Fibroblast of skin of right biceps (primary cell): ENCODE measurements at regions not wholly inside any gene's neighbourhood (a gene's known extent, or its start where the extent isn't known, plus 50 kb on each side); places are given as distances from the start of the nearest gene placed in this dataset.
"Not testable (repeated sequence)": the region's sequence is repeated elsewhere in the genome, so short reads cannot be mapped to it uniquely, and the experiment has no call there.

Experiments
- DNase-seq: peaks from one replicate; pipeline ENCODE4 v3.0.0-alpha.2; 2013

DNA sequence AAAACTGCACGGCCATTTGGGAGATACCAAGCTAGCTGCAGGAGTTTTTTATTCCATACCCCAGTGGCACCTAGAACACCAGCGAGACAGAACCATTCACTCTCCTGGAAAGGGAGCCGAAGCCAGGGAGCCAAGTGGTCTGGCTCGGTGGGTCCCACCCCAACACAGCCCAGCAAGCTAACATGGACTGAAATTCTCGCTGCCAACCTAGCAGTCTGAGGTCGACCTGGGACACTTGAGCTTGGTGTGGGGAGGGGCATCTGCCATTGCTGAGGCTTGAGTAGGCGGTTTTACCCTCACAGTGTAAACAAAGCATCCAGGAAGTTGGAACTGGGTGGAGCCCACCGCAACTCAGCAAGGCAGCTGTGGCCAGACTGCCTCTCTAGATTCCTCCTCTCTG lies 108.9 kb upstream of the CHD1 start:
- no peak for DNase-seq

DNA sequence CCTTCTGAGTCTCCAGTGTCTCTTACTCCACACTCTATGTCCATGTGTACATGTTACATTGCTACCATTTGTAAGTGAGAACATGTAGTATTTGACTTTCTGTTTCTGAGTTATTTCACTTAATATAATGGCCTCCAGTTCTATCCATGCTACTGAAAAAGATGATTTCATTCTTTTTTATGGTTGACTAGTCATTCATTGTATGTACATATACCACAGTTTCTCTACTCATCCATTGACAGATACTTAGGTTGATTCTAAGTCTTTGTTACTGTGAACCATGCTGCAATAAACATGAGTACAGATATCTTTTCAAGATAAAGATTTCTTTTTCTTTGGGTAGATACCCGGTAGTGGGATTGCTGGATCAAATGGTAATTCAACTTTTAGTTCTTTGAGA lies 107.1 kb upstream of the CHD1 start:
- DNase-seq, result no peak

DNA sequence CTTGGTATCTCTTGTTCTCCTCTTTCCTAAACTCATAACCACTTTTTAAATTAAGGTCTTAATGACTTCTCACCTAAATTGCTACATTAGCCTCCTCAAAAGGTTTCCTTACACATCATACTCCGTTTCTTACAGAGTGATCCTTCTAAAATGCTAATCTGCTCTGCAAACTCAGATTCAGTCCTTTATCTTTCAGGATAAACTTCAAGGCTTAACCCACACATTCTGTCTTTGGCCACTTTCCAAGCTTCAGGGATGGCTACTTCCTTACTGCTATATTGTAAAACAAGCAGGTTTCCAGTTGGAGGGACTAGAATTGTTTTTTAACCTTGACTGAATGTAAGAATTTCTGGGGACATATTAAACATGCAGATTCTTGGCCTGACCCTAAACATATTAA lies 105.5 kb upstream of the CHD1 start:
- no peak for DNase-seq

DNA sequence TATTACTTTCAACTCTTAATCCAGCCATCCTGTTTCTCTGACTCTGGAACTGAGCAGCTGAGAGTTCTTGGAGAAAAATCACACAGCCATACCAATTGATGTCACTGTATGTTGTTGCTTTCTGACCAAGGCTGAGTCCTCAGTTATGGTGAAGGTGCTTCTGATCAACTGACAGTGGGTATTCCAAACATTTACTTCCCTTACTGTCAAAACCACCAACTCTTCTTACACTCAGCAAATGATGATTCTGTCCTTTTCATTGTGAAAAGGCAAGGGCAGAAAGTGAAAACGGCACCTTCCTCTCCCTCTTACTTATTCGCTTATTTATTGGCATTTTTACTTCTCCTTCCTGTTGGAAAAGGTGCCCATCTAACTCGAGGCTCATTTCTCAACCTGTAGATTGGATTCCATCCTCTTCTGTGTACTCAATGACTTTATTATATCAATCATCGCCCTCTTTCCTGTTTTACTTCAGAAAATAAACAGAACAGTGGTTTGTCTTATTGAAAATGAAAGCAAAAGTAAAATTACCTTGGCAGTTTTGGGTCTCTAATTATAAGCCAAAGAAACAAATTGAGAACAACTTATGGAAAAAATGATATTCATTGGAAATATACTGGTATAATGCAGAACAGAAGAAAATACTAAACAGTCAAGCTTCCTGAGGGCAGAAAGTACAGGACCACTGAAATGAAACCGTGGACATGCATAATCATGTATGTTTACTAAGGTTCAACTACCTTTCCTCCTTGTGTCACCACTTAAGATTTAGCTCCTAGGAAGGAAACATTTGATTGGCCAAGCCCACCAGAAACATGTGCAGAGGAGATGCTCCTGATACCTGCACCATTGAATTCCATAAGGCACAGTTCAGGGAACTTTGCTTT lies 104.5 kb upstream of the CHD1 start:
- no peak for DNase-seq

DNA sequence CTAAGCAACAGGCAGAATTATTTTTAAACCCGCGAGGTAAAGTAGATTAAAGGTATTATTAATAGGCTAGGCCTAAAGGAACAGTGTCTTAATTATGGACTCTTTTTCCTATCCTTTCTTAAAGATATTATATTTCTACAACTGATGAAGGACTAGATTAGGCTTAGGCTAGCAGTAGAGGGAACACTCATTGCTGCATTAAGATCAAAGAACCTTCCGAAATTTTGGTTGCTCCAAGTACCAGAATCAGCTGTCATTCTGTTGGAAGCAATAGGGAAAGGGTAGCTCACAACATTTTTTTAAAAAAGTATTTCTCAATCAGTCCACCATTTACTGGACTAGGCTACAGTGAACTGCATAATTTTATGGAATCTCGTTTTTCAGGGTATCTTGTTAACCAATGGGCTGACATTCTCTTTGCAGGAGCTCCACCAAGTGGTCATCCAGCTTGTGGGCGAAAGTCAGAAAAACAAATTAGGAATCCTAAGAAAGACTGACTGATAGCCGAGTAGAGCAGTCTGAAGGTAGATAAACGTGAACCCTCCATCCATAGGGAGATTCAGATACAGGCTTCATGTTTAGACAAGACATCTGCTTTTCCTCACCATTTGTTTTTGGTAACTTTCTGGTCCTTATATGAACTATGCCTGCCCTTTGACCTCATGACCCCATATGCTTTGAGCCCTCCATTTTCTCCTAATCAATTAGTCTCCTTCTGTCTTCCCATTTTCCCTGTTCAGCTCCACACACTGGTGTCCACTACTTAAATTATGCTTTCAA lies 103.6 kb upstream of the CHD1 start:
- DNase-seq, result peak; percentile 71

- no peak for DNase-seq
Measured at GRCh38 chr5:99030906-99031440, 102.2 kb upstream of the CHD1 start.

DNA sequence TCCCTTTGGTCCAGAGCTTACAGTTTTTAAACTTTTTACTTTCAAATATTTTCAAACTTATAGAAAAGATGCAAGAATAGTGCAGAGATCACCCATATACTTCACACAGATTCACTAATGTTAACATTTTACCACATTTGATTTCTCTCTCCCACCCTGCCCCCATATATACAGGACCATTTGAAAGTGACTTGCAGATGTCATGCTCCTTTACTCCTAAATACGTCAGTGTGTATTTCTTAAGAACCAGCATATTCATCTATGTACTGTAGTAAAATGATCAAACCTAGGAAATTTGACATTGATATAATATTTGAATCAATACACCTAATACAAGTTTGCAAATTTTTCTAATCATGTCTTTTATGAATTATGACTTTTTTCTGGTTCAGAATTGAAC lies 100.4 kb upstream of the CHD1 start:
- no peak for DNase-seq

- DNase-seq, result not testable (repeated sequence)
Measured at GRCh38 chr5:99028170-99028569, 99.4 kb upstream of the CHD1 start.

DNA sequence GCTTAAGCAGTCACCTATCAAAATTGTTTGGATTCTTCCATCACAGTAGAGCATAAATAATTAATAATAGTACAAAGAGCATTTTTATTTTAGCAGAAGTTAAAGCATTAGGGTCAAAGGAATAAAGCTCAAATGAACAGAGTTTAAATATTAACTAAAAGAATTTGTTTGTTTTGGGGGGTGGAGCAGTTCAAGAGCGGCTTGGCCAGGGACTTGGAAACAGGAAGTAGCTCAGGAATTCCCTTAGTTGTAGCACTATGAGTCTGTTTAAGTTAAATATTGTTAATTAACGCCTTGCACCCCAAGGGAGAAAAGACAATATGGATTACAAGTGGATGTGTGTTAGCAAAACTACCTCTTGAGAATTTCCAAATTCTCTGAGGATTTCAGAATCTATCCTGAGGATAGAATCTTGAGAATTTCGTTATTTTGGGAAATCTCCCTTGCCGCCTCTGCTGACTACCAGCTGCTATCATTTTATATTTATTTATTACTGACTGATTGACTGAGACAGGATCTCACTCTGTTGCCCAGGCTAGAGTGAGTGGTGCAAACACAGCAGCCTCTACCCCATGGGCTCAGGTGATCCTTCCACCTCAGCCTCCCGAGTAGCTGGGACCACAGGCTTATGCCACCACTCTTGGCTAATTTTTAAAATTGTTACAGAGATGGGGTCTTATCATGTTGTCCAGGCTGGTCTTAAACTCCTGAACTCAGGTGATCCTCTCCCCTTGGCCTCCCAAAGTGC lies 96.7 kb upstream of the CHD1 start:
- DNase-seq, result no peak

DNA sequence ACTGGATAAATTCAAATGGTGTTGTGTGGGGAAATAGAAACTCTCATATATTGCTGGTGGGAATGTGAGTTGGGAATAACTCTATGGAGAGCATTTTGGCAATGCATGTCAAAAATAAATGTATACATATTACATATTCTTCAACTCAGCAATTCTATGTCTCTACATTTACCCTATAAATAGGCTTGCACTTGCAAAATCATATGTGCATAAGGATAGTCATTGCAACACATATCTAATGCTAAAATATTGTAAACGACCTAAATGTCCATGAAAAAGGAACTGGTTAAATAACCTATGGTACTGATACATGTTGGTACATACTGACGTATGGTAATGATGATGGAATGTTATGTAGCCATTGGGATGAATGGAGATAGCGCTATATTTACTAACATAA lies 94.5 kb upstream of the CHD1 start:
- no peak for DNase-seq

DNA sequence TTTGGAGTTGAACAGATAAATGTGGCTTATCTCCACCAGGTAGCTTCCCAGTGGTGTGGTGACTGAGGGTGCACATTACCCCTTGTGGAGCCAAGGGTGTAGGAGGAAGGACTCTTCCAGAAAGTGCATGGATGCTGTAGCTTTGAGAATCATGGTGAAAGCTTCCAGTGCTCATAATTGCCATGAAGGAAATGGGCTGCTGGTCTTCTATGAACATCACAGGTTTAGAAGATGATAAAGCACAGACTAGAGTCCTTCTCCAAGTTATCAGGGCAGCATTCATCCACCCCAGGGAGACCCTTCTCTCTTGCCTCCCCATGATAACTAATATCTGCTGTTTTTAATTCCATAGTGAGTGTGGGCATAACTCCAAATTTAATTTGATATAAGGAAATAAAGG lies 93.4 kb upstream of the CHD1 start:
- no peak for DNase-seq

DNA sequence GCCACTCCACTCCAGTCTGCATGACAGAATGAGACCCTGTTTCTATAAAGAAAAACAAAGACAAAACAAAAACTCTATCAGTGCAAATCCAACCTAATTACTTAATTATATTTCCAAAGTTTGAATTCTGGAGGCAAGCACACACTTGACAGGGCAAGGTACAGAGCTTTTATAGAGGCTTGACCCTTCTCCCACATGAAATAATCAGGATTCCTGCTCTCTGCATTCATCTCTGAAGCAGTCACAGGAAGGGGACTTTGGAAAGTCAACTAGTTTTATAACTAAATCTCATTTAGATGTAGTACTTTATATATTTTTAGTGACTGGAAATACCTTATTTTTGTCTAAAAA lies 91.9 kb upstream of the CHD1 start:
- DNase-seq, result no peak

GRCh38 chr5:99019812-99020697 lies 91.2 kb upstream of the CHD1 start:
- DNase-seq, result peak; percentile 89

- no peak for DNase-seq
Measured at GRCh38 chr5:99019254-99019653, 90.4 kb upstream of the CHD1 start.

DNA sequence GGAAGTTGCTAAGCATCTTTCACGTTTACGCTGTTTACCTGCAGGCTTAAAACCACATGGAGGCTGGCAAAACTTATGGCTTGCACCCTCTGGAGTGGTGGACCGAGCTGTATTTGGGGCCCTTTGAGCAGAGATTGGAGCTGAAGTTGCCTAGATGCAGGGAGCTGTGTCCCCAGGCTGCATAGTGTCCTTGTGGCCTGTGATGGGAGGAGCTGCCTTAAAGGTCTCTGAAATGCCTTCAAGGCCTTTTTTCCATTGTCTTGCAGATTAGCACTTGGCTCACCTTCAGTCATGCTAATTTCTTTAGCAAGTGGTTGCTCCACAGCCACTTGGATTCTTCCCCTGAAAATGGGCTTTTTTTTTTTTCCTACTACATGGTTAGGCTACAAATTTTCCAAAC lies 81.5 kb upstream of the CHD1 start:
- DNase-seq, result no peak

DNA sequence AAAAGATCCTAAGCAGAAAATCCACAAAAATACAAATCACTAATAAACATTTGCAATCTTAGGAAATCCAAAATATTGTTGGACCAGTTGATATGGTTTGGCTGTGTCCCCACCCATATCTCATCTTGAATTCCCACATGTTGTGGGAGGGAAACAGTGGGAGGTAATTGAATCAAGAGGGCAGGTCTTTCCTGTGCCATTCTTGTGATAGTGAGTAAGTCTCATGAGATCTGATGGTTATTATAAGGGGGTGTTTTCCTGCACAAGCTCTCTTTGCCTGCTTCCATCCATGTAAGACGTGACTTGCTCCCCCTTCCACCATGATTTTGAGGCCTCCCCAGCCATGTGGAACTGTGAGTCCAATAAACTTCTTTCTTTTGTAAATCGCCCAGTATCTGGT lies 79.2 kb upstream of the CHD1 start:
- DNase-seq, result not testable (repeated sequence)

GRCh38 chr5:99005506-99005905 lies 76.7 kb upstream of the CHD1 start:
- no peak for DNase-seq

GRCh38 chr5:99004960-99005359 lies 76.2 kb upstream of the CHD1 start:
- no peak for DNase-seq

DNA sequence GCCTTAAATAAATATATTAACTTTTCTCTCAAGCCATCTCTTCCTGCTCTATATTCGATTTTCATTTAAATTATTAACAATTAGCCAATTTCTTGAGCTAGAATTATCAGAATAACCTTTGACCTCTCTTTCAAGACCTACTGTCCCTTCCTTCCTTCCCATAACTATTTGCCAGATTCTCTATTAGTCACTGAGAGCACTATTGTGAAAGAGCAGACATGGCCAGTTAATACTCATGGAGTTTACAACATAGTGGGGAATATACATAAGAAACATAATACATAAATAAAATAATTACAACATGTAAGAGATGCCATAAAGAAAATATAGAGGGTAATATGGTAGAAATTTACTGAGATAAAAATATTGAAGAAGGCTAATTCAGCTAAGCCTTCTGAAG lies 72.1 kb upstream of the CHD1 start:
- no peak for DNase-seq

DNA sequence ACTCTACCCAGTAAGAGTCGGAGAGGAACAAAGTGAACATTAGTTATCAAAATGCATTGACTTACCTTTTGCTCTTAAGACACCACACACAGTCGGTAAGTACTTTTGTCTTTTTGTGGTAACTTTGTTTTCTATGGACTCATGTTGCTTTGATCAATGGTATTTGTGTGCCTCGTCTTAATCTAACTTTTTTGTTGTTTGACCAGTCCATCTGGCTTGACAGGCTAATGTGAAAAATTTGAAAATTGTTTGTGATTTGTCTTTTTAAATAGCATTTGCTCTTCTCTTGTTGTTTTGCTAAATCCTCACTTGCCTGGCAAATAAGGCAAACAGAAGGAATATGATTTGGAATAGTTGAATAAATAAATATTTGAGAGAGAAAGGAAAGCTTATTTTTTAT lies 71.4 kb upstream of the CHD1 start:
- DNase-seq, result no peak

DNA sequence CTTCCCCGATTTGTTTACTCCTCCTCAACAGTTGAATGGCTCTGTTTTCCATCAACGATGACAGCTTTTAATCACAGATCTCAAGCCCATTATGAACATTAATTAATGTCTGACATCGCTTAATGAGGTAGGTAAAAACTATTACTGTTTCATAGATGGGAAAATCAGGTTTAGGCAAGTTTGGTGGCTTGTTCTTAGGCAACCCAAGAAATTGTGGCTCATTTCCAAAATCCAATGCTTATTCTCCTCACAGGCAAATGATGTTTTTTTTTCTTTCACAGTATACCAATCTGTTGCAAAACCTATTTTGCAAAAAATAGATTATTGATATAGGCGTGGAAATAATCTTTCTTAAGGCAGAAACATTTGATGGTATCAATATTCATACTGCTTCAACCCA lies 70.8 kb upstream of the CHD1 start:
- DNase-seq, result no peak

GRCh38 chr5:98997000-98997399 lies 68.2 kb upstream of the CHD1 start:
- peak; percentile 90 for DNase-seq
